Activated naive CD4-positive, alpha-beta T cell (primary cell): ENCODE measurements at regions not wholly inside any gene's neighbourhood (a gene's known extent, or its start where the extent isn't known, plus 50 kb on each side); places are given as distances from the start of the nearest gene placed in this dataset.

Experiments used
- DNase-seq, 4 experiments: peaks; one replicate each; lab custom pipeline; 2025; lab: John Stamatoyannopoulos, UW

DNA sequence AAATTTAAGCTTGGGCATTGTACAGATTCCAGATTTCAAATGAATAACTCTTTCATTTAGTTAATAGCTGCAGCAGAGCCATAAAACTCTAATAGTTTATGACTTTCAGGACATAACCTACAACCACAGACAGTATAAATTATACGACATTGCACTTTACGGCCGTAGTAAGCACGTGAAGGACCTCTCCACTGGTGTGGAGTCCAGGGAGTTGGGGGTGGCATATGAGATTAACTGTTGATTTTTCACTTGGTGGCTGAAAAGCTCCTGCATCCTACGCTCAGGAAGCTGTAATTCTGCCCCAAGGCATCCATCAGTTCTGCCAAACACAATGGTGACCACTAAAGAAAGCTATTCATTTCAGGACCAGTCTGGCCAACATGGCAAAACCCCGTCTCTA, 376.2 kb downstream of the SOX11 start:
- no peak for DNase-seq

DNA sequence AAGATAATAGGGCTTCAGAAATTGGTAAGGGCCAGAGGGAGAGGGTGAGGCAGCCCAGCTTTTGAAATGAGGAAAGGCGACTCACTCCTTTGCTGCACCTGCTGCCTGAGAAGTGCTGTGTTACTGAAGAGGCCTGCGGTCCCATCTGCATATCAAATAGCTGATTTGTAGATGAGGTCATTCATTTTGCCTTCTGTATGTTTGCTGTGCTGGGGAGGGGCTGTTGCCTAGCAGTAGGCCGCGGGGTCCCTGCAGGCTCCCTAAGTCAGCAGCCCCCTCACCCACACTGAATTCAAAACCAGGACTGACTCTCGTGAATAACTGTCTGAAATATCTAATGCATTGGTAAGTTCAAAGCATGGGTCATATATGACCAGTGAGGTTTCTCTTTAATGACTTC, 377.2 kb downstream of the SOX11 start:
- no peak for DNase-seq

DNA sequence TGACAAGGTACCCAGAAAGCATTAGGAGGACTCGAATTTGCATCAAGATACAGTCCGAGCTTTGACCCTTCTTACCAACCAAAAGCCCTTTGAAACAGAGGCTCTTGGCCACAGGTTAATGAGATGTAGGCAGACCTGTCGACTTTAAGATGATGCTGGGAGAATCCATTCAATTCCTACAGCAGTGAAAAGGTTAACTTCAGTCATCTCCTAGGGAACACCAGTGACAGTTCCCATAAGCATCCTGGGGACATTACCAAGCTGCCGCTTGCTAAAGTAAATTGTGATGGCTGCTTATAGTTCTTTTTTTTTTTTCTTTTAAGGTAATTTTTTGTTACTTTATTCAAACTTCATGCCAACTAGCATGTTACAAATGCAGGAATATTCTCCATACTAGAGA, 379.3 kb downstream of the SOX11 start:
- DNase-seq, result no peak

DNA sequence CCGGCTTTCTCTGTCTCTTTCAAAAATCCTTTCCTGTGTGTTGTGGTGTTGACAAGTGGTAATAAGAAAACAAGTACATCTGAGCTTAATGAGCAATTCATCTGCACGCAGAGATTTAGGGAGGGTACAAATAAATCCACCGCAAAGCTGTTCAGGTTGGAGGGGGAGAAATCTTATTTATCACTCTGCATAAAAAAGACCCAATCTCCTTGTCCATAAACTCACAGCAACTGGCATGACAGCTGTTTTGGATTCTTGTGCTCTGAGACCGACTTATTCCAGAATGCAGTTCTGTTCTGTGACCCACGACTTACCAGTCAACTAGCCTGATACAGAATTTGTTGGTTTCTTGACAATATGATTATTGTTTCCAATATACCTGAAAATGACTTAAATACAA, 380.1 kb downstream of the SOX11 start:
- DNase-seq, result no peak

DNA sequence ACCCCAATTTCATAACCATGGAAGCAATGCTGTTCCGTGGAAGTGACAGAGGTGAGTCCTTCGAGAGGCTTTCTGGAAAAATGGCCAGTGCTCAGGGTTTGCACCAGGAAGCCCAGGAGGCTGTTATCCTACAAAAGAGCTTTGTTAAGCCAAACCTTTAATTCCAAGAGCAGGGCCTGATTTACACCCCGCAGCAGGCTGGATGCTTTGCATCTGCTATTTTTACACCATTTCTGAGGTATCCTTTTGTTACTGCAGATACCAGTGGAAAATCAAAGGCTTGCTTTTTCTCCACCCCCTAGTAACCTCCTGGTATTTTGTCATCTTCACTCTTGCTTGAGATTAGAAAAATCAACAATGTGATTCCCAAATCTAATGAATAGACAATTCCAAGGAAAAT, 380.6 kb downstream of the SOX11 start:
- no peak for DNase-seq

DNA sequence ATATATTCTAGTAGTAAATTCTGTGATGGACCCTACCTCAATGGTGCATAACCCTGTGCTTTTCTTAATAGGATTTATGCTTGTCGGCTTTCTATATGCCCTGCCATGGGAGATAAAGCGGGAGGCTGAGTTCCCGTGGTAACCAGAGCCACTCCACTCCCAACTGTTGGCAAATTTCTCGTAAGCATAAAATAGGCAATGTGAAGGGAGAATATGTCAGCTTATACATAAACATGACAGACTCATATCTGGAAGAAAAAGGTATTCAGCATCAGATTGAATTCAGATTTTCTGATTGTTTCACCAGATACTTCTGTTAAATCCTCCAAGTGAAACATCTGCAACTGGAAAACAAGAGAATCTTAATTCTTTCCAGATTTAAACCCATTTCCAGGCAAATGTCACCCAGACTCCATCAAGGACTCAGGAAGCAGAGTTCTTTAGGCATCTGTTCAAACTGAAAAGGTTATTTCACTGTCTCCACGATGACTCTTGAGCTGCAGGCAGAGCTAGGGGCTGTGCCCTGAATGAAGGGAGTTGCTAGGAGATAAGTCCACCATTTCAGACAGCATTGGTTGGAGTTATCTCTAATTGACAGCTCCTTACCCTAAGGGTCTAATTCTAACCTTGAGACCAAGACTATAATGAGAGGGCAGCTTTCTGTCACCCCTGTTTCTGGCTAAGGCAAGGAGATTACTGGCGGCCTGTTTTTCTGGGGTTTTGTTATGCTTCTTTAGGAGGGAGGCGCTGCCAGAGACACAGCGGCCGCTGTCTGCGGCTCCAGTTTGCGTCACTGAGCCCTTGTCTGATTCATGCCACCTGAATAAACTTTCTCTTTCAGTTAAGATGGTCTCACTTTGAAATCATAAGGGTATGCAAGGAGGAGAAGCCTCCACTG, 381.3 kb downstream of the SOX11 start:
- no peak for DNase-seq

DNA sequence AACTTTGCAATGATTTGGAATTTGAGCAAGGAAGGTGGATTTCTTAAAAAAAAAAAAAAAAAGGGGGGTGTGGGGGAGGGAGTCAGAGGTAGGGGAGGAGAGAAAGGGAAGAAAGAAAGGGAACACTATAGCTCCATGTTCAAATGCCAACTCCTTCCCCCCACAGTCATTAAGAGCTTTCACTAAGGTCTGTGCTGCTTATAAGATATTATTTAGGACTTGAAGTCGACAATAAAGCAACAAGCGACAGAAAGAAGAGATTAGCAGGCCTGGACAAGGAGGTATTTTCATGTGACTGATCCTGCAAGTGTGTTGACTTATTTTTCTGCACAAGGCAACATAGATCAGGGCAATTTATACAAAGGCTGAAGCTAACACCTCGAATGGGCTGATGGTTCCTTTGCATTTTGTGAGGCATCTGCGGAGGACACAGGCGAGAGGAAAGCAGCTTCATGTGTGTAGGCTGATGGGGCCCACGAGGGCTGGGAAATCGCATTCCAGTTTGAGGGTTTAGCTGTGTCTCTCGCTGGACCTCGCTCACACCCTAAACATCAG, 382.0 kb downstream of the SOX11 start:
- DNase-seq, result no peak

DNA sequence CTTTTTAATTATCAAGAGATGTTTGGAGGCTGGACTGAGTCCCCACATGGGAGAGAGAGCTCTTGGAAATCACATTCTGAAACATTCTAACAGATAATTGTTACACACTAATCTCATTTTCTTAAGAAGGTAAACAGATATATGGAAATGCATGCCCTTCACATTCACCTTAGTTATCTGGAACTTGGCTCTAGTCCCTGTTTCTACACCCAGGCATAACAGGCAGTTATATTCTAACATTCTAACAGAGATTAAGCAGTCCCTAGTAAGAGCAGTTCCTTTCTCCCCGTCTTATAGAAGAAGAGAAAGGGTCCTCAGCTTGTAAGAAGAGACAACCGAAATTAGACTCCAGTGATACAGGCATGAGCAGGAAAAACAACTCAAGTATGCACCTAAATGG, 385.4 kb downstream of the SOX11 start:
- no peak for DNase-seq

DNA sequence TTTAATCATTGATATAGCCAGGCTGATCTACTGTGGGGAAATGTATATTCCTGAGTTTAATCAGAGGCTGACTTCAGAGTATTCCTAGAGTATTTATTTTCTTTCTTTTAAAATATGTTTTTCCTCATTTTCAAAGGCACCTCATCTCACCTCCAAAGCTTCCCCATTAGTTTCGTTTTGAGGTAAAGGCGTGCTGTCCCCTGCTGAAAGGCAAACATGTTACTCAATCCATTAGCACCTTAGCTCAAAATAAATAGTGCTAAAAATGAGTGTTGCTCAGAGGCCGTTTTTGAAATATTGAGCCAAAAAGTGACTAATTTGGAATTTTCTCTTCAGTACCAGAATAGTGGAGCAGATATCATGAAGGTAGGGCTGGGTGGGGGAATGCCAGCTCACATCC, 386.2 kb downstream of the SOX11 start:
- DNase-seq, result no peak

DNA sequence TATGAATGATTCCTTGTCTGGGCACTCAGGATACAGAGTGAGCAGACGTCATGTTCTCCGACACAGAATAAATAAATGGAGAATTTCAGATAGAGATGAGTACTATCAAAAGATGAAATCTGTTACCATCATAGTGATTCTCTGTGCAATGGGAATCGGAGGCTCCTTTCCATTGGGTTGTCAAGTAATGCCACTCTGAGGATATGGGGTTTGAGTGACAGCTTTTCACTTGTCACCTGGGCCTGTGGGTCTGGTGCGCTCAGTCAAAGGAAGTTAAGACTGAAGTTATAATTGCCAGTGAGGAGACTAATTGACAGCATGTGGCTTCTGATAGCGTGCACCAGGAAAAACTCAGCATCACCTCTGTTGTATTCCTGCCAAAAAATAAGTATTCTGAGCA, 387.2 kb downstream of the SOX11 start:
- DNase-seq, result no peak

DNA sequence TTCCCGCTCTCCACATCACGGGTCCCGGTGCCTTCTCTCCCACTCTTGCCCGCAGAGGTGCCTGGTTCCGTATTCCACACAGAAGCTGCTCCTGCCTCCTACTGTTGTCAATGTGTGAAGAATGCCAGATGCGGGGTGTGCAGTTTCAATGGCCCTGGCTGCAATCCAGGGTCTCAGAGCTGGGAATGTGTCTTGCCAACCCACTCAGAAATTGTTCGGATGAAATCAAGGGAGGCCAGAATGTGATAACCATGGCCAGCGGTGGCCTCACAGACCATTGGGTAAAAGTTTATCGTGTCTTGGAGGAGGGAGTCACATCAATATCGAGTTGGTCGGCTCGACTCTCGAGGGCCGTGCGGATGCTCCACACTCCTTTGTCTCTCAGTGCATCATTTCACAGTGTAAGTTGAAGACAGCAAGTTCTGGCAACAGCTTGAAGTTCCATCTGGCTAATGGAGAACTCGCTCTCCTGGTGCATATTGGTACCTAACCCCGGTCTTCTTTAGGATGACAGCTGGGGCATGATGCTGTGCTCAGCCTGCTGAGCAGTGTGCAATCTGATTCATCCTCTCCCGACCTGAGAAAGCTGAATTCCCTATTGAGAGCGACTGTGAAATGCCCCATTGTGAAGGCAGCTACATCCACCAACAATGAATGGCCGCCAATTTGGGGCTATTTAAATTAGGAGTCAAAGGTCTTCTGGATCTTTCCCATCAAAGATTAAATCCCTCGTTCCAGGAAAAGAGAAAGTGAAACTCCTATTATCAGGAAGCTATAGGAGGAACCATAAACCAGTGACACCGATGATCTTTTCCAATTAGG, 389.0 kb downstream of the SOX11 start:
- DNase-seq, result no peak

DNA sequence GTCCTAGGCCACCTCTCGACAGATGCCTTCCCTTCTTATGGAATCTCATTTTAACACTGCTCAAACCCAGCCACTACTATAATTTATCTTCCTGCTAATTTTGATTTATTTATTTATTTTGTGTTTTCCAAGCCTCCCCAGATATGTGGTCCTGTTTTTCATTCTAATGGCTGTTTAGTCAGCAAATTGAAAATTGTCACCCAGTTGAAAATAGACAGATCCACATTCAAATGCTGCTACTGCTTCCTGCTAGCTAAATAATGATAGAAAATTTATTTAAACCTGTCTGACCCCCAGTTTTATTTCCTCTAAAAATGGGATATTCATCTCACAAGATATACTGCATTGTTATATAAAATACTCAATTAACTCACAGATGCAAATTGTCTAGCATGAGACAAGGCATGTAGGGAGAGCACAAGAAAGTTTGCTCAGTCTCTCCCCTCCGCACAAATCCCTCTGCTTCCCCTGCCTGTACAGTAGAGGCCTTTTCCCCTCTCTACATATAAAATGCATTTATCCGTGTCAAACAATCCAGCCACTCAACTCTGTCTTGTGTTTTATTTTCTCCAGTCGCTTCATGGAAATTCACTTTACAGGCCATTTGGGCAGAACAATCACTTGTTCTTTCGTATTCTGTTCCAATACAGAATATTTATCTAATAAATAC, 389.9 kb downstream of the SOX11 start:
- no peak for DNase-seq

DNA sequence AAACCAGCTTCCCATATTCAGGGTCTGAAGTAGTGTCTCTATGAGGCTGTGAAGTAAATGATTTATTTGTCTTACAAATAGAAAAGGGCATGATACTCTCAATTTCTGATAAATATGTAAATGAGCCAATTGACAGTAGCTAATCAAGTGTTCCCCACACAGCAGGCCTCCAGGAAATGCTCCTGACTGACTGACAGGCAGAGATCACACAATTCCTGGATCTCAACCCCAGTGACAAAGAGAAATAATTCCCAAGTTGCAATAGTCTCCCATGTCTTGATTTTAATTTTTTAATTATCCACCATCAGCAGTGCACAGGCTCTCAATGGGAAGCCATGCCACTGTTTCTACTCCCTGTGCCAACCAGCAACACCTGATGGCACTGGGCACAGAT, 390.4 kb downstream of the SOX11 start:
- DNase-seq, result no peak

DNA sequence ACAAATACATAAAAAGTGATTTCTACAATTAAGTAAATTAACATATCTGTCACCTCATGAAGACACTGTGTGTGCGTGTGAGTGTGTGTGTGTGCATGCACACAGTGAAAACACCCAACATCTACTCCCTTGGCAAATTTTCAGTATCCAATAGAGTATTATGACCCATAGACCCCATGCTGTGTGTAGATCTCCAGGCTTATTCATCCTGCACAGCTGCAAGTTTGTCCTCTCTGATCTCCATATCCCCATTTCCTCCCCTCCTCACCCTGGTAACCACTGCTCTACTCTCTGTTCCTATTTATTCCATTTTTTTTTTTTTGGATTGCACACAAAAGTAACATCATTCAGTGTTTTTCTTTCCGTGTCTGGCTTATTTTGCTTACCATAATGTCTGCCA, 391.0 kb downstream of the SOX11 start:
- DNase-seq, result no peak

DNA sequence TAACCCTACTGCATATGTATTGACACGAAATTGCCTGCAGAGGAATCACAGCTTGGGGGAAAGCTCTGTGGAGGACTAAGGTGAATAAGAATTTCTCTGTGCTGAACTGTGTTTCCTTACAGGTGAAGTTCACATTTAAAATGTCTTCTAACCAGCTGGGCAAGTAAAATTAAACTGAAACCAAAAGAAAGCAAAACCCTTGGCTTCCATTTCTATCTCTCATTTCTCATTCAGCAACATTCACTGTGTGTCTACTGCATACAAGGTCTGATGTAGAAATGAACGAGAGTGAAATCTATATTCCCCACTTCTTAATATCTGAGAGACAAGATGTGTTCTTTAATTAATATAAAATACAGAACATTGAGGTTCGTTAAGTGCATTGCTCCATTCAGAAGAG, 397.3 kb downstream of the SOX11 start:
- no peak for DNase-seq

DNA sequence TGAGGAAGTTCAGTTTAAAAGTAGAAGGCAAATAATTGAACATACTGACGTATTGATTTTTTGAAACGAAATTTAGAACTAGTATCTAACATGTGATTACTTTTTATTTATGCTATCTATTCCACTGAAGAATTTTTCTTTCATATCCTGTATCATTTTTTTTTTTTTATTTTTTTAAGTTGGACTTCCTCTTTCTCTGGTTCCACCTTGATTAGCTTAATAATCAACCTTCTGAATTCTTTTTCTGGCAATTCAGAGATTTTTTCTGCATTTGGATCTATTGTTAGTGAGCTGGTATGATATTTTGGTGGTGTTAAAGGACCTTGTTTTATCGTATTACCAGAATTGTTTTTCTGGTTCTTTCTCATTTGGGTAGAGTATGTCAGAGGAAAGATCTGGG, 411.2 kb downstream of the SOX11 start:
- DNase-seq, result no peak

DNA sequence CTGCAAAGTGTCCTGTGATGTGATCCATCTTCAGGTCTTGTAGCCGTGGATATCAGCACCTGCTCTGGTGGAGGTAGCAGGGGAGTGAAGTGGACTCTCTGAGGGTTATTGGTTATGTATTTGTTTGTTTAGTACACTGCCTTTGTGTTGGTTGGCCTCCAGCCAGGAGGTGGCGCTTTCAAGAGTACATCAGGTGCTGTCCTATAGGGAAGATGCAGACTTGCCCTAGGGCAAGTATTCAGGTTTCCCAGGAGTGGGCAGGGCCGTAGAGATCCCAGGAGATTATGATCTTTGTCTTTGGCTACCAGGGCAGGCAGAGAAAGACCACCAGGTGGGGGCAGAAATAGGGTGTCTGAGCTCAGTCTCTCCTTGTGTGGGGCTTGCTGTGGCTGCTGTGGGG, 411.8 kb downstream of the SOX11 start:
- no peak for DNase-seq

DNA sequence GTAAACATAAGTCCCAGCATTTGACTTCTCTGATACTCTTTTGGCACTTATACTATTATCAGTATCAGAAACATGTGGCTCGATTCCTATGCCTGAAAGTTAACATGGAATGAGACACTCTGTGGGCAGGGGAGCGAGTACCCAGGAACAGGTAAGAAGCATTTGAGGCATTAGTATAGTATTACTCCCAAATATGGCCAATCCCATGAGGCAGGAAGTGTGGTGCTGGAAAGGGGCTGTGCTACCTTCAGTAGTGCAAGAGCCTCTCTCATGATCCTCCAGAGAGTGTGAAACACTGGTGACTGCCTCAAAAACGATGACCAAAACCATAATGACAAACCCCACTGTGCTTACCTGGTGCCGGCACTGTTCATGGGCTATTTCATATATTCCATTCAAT, 415.1 kb downstream of the SOX11 start:
- DNase-seq, result no peak

DNA sequence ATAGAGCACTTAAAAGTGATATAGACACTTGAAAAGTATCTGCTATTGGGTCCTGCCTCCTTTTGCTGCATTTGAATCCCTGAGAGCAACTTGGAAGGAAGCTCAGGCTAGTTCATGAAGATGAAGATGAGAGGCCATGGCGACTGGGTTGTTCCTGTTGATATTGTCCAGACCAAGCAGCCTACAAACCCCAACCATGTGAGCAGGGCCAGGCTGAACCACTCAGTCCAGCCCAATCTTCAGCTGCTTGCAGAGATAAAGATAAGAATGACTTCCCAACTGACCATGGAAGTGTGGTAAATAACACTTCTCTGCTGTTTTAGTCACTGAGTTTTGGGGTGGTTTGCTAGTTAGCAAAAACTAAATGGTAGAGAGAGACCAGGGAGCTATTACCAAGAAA, 417.6 kb downstream of the SOX11 start:
- no peak for DNase-seq

DNA sequence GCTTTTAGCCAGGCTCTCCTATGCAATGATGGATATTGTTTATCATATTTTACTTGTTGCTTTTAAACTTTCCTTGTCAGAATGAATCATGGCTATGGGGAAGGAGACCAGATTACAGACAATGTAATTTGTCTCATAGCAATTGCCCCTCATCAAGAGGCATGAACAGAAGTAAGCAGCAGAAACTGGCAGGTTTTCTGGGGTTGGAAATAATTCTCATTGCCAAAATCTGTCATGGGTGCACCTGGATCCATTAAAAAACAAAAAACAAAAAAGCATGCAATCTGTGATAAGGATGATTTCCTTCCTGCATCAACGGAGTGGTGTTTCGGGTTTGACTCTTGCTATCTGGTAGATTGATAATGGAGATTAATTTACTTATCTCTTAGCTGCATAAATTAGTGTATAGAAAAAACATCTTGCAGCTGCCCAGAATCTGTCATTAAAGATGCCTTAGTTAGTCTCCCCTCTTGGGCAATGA, 419.6 kb downstream of the SOX11 start:
- DNase-seq, result no peak

DNA sequence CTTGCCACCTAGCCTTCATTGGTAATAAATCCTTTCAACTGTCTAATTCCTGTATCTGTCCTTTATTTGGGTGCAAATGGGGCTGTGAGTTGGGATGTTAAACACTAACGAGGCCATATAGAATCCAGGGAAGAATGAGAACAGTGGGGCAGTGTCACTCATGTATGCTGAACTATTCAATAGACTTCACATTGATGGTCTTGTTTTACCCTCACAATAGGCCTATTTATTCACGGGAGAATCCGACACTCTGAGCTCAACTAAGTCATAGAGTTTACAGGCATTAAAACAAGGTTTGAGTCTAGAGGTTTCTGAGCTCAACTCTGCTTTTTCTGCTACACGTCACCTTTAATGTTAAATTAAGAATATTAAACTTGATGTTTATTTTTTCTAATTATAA, 421.6 kb downstream of the SOX11 start:
- no peak for DNase-seq

DNA sequence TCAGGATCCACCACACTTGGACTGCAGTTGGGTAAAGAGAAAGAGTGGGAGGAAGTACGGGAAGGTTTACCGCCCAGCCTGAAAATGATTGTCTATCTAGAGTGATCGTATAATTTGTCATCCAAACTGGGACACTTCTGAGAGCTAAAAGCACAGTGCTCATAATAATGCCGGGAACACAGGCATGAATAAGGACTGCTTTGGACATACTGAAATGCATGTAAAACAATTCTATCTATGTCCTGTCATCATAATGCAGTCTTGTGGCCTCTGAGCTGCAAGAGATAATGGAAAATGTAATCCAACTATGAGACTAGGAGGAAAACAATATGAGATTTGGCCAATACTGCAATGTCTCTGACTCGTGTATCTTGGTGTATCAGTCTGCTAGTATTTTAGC, 435.5 kb downstream of the SOX11 start:
- no peak for DNase-seq
